GM04504 (cell line): ENCODE measurements at regions not wholly inside any gene's neighbourhood (a gene's known extent, or its start where the extent isn't known, plus 50 kb on each side); places are given as distances from the start of the nearest gene placed in this dataset.
"Not testable (repeated sequence)": the region's sequence is repeated elsewhere in the genome, so short reads cannot be mapped to it uniquely, and the experiment has no call there.

Source experiments
- DNase-seq: peaks from one replicate; pipeline ENCODE4 v3.0.0-alpha.2; 2012; ENCODE audit warnings: low read depth

DNA sequence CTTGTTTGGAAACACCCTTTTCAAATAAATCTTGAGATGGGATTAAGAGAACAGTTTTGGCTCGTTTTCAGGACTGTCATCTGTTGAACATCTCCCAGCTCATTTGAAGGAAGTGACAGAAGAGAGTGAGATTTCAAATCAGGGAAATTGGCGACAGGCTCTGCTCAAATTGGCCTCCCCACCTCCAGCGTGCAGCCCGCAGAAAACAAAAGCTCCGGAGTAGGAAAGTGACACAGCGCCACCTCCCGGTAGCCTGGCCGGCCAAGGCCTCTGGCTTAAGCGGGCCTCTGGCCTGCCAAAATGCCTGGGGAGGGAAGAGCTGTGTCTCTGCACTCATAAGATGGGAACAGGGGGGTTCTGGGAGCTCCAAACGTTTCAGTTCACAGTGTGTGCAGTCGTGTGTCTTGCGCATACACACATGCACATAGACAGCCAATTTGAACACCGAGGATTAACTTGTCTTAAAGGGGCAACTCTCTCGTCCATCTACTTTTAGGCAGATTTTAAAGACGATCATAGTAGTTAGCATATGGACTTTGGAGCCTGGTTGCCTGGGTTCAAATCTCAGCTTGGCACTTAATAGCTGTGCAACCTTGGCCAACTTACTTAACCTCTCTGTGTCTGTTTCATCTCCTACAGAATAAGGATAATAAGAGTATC, 132.7 kb upstream of the RCN1 start:
- DNase-seq, result peak; percentile 40

- DNase-seq, result no peak
Measured at GRCh38 chr11:31957674-31958073, 133.2 kb upstream of the RCN1 start.

- DNase-seq, result no peak
Measured at GRCh38 chr11:31956310-31956709, 134.6 kb upstream of the RCN1 start.

DNA sequence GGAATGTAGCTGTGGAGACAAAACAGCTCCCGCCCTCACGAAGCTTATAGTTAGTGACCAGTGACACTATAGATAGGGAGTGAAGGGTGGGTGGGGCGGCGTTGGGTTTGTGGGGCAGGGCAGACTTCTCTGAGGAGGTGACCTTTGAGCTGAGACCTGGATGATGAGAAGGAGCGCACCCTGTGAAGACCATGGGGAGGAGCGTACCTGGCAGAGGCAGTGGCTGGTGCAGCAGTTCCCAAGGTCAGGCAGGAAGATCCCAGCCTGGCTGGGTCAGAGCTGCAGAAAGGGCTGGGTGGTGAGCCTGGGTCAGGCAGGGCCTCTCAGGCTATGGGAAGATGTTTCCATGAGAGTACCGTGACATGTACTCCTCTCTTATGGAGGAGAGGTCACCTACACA, 135.0 kb upstream of the RCN1 start:
- no peak for DNase-seq

GRCh38 chr11:31953803-31954327, 137.0 kb upstream of the RCN1 start:
- DNase-seq, result no peak

- DNase-seq, result not testable (repeated sequence)
Measured at GRCh38 chr11:31949733-31950200, 138.6 kb upstream of the PAX6 start.

GRCh38 chr11:31947051-31947450, 135.9 kb upstream of the PAX6 start:
- no peak for DNase-seq

DNA sequence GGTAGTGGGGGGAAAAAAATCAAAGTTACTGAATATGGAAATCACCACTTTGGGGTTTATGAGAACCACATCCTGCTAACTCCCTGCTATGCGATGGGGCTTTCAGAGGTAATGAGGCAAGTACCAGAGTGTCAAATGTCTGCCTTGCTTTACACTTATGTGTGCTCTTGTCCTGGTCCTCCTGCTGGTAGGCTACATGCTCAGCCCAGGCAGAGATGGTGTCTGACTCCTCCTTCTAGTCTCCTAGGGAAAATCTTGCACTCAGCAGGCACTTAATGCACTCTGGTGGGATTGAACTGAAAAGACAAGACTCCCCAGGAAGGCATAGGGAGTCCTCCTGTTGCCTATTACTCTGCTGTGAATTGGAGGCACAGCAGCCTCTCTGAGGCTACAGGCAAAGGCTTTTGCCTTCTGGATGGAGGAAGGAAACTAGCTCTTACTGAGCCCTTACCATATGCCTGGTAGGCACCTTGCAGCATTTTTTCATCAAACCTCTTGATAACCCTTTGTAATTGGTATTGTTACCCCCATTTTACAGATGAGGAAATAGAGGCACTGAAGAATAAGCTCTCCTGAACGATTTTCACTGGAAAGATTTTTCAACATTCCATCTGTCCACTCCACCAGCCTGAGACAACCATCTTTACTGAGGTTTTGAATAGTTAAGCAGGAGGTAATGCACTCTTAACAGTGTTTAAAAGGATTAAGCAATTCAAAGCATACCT, 132.1 kb upstream of the PAX6 start:
- no peak for DNase-seq

DNA sequence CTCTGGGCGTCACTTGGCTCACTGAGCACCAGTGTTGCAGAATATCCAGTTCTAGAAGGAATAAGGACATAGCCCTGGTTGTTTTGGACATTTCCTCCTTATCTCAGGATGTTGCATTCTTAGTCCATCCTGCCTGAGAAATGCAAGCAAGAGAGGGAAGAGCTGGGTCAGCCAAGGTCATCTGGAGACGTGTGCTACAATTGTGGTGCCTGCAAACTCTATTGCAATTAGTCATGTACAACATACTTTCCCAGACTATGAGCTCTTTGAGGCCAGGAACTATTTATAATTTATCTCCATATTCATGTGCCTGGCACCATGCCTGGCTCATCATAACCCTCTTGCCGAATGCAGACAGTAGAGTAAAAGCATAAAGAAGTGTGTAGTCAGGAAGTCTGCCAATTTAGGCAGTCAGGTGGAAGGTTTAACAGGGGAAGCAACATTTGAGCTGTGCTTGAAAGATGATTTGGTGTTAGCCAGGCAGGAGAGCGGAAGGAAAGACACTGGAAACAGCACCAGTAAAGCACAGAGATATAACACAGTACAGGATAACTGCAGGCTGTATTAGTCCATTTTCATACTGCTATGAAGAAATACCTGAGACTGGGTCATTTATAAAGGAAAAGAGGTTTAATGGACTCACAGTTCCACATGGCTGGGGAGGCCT, 129.4 kb upstream of the PAX6 start:
- DNase-seq, result no peak

GRCh38 chr11:31939004-31939403, 127.9 kb upstream of the PAX6 start:
- no peak for DNase-seq

DNA sequence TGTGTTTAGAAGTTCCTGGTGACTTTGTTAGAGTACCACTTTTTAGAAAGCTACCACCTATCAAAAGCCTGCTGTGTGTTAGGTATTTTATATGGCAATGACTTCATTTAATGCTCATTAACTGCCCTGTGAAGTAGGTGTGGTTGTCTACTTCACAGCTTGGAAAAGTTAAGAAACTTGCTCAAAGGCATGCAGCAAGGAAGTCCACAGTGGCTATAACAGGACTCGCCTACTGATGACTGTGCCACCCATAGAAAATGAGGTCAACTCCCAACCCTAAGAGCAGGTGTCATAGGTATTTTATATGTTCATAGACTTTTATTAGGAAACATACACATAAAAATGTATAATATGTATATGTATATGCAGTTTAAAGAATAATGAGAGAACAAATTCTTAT, 125.2 kb upstream of the PAX6 start:
- no peak for DNase-seq

DNA sequence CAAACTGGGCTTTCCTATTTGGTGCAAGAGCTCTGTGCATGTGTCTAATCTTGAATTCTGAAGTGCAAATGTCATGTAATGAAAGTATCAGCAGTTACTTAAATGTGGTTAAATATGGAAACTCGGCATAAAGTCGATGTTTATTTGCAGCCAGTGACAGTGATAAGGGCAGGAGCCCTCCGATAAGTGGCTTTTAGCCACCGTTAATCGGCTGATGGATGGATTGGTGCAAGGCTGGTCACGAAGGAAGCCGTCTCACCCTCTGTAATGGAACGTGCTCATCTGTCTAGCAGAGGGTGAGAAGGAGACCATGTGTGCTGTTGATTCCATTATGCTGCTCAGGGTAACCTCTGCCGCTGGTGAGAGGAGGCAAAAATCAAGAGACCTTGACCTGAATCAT, 121.8 kb upstream of the PAX6 start:
- no peak for DNase-seq

DNA sequence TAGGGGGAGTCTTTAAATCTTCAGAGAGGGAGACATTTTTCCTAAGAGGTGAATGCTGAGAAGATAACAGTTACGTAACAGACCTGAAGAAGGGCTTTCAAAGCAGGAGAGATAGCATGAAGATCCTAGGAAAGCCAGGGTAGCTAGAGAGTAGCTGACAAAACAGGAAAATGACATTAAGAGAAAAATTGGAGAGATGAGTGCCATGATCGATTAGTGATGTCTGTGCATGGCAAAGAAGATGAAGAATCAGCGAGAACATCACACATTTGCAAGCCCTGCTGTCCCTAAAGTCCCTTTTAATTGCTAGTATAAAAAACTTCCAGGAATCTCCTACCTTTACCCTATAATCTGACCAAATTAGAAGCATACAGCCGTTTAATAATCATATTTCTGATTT, 116.9 kb upstream of the PAX6 start:
- no peak for DNase-seq

- DNase-seq, result no peak
Measured at GRCh38 chr11:31926816-31927528, 115.8 kb upstream of the PAX6 start.

- no peak for DNase-seq
Measured at GRCh38 chr11:31926106-31926505, 115.0 kb upstream of the PAX6 start.

DNA sequence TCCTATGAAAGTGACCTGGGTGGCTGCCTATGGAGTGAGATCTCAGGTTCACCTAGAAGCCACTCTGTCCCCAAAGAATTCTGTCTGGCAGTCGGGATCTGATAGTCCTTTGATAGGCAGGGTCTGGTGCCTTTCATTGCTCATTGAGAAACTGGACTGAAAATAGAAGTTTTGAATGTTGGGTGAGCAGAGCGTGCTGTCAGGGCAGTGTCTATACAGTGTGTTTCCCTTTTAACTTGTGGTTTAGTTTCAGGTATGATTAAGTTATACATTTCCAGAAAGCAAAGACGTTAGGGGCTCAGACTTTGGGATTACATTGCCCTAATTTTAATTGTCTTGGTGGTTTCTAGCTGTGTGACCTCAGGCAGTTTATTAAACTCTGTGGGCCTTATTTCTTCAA, 111.3 kb upstream of the PAX6 start:
- no peak for DNase-seq

GRCh38 chr11:31921081-31921480, 110.0 kb upstream of the PAX6 start:
- peak; percentile 9 for DNase-seq

- DNase-seq, result no peak
Measured at GRCh38 chr11:31919175-31919574, 108.1 kb upstream of the PAX6 start.

- DNase-seq, result no peak
Measured at GRCh38 chr11:31915867-31916266, 104.7 kb upstream of the PAX6 start.

GRCh38 chr11:31913985-31914384, 102.9 kb upstream of the PAX6 start:
- DNase-seq, result no peak

DNA sequence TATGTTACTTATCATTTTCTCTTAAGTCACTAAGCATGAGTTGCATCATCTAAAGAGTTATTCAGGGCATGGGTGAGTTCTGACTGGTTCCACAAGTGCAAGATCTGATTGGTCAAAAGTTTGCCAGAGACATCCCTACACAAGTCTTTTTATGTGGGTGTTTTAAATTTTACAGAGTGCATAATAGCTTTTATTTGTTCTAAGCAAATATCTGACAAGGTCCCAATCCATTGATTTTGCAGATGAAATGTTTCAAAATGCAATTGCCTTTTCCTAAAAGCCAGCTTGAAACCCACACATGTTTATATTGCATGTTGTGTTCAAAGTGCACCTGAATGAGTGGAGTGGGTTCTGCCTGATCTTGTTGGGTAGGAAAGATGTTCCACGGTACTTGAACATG, 101.7 kb upstream of the PAX6 start:
- no peak for DNase-seq

GRCh38 chr11:31910950-31911576, 99.9 kb upstream of the PAX6 start:
- DNase-seq, result no peak
